Caki2 (cell line): ENCODE measurements at regions not wholly inside any gene's neighbourhood (a gene's known extent, or its start where the extent isn't known, plus 50 kb on each side); places are given as distances from the start of the nearest gene placed in this dataset.
A peak's percentile ranks its signal among the peaks of the same experiment; 100 is the strongest.

Experiments used
- DNase-seq: peaks from one replicate; pipeline ENCODE4 v3.0.0-alpha.2; 2015; ENCODE audit warnings: low read depth
- in situ Hi-C: cut with HindIII; loops from 2 replicates; pipeline ENCODE4 v1.10.0; 2016; ENCODE audit warnings: low sequenced_read_pairs, low pct_unique_long_range_greater_than_20kb, mixed read lengths

- DNase-seq = no peak
- in situ Hi-C loops = no loop called here
Observed at GRCh38 chr4:20386906-20387305, 135.2 kb downstream of the SLIT2 start.

DNA sequence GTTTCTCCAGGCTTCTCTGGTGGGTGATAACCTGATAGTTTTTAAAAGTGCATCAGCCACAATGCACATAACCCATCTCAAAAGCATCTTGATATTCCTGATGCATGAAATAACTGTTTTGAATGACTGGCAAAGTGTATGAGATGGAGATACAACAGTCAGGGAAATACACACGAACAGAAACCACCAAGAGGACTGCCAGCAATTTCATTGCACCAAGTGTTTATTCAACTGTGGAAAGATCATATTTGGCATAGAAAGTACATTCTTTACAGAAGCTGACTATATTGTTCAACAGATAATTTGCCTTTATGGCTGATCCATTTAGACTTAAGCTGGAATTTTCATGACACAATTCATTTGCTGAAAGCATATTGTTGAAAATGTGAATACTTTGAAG is 139.5 kb downstream of the SLIT2 start:
- no peak for DNase-seq

DNA sequence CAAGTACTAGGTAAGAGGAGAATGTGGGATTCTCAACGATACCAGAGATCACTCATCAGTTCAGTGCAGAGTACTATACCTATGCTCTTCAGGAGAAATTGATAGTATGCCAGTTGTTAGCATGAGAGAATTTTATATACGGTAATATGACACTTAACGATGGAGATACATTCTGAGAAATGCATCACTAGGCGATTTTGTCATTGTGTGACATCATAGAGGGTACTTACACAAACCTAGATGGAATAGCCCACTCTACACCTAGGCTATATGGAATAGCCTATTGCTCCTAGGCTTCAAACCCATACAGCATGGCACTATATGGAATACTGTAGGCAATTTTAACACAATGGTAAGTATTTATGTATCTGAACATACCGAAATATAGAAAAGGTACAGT is 140.2 kb downstream of the SLIT2 start:
- in situ Hi-C loops = no loop called here
- no peak for DNase-seq

More for the DNA sequence above, 139.5 kb downstream of the SLIT2 start:
- in situ Hi-C loops = no loop called here

- in situ Hi-C loops = no loop called here
- DNase-seq = no peak
Observed at GRCh38 chr4:20393486-20394100, 141.9 kb downstream of the SLIT2 start.

- in situ Hi-C loops = no loop called here
- no peak for DNase-seq
Observed at GRCh38 chr4:20394512-20394911, 142.8 kb downstream of the SLIT2 start.

DNA sequence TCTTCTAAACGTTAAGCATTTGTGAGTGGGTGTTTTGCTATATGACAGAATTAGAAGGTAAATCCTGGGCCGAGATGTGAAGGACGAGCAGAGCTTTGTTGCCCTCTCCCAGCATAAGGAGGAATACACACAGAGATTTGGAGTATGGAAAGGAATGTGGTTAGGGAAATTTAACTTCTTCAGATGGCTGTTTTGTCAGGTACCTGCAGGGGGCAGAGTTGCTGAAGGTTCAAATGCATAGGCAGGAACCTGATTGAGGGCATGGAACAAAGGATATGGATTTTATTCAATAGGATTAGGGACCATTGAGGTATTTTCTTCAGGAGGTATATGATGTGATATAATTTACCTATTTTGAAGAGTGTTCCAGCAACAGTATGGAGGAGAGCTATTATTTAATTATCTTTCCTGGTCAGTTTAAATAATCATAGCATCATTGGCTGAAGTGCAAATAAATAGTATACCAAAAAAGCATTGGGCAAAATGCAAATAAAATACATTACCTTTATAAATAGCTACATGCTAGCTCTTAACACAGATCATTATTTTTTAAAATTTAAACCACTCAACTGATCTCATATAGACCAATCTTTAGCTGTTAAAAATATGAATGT is 143.6 kb downstream of the SLIT2 start:
- in situ Hi-C loops = no loop called here
- peak; percentile 22 for DNase-seq

DNA sequence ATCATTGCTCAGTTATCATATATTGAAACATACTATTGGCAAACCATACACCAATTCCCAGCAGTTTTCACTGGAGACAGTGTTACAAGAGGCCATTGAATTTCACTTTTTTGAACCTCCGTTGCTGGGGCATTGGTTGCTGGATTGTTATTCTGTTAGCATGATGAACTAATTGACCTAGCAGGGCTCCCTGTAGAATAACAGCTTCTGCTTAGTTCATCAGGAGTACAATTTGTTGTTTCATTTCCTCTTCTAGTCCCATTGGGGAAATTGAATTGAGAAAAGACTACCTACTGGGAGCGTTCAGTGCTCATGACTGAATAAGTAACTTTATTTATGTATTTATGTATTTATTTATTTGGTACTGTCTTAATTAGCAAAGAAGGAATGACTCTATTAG is 151.6 kb downstream of the SLIT2 start:
- no peak for DNase-seq
- in situ Hi-C loops = no loop called here

- DNase-seq = no peak
- in situ Hi-C loops = no loop called here
Observed at GRCh38 chr4:20403846-20404245, 152.1 kb downstream of the SLIT2 start.

GRCh38 chr4:20408611-20409010 is 156.9 kb downstream of the SLIT2 start:
- no peak for DNase-seq
- in situ Hi-C loops = no loop called here

- in situ Hi-C loops = no loop called here
- DNase-seq = no peak
Observed at GRCh38 chr4:20412072-20412471, 160.4 kb downstream of the SLIT2 start.

- peak; percentile 12 for DNase-seq
- in situ Hi-C loops = no loop called here
Observed at GRCh38 chr4:20416800-20417199, 165.1 kb downstream of the SLIT2 start.

DNA sequence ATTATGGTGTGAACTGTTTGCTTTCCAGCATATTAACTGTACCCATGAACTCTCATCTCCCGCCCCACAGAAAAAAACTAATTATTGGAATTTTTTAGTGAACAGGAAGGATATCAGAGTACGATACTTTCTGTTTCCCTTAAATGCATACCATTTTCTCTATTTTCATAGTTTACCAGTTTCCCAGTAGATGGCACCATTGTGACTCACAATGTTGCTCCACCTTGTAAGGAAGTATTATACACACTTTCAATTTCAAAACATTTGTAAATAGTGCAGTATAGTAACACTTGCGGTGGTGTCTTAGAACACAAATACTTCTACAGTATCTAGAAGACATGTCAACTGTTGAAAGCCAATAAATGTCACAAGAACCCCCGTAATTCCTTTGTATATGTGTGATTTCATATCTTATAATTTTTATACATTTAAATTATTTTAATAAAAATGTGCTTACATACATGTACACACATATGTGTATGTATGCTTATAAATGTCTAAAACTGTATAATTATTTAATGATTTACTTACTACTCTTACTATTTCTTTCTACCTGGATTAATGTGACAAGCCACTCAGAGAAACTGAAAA is 167.3 kb downstream of the SLIT2 start:
- peak; percentile 42 for DNase-seq
- in situ Hi-C loops = no loop called here

DNA sequence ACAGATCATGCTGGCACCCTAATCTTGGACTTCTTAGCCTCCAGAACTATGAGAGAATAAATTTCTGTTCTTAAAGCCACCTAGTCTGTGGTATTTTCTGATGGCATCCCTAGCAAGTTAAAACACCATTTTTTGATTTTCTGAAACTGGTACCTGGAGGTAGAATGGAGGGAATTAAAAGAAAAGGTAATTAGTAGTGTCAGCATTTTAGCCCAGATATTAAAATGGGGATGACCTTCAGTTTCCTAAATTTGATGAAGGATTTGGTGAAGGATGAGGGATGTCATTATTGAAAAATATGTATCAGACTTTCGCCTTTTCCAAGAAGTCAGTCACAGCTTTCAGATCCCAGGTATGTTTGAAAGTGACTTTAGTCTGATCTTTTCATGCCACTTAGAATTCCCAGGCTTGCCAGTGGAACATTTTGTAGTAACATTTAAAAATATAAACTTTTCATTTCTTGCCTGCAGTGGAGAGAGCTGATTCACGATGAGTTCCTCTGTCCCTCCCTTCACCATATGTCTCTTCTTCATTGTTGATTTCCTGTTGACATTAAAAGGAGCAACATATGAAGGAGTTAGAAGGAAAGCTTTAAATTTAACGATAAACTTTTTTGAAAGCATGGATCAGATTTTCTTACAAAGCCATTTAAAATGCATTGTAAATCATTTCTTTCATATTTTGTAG is 169.4 kb downstream of the SLIT2 start:
- in situ Hi-C loops = no loop called here
- no peak for DNase-seq

DNA sequence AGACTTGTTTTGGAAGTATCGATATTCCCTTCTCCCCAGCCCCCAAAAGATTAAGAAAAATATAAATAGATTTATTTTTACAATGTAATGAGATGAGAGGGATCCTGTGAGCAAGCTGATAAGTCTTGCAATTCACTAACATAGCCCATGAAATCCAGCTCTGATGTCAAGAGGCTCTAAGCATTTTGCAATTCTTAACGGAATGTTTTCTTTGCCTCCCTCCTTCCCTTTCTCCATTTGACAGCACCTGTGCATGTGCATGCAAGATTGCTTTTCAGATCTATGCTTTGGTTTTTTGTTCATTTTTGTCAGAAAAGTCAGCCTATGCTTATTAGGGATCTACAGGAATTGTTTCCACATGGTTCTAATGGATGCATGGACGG is 169.9 kb downstream of the SLIT2 start:
- DNase-seq = no peak
- in situ Hi-C loops = no loop called here

DNA sequence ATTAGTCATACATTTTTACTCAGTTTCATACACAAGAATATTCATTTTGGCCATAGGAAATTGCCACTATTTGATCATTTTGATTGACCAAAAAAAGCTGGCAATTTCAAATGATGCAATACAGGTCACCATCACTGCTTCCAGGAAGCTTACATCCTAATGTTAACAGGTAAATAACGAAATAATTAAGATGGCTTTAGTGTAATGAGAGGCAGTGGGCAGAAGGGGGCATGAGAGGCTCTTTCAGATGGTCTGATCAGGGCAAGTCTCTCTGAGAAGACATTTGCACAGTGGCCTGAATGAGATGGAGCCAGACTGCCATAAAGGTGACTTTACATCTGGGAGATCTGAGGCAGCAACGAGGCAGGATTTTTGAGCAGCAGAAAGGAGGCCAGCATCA is 170.7 kb downstream of the SLIT2 start:
- in situ Hi-C loops = no loop called here
- DNase-seq = peak; percentile 42

DNA sequence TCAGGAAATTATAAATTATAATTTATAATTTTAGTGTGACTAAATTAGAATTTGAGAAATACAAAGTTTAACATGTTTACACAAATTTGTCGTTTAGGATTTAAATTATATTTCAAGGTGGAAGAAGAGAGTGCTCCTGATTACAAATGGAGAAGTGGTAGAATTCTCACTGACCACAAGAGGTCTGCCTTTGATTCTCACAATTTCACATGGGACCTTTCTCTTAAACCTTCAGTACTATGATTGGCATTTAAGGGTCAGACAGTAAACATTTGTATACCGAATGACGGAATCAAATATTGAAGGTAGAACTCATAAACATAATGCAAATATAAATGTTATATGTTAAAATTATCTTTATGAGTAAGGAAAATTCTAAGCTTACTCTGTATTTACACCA is 171.7 kb downstream of the SLIT2 start:
- no peak for DNase-seq
- in situ Hi-C loops = no loop called here

DNA sequence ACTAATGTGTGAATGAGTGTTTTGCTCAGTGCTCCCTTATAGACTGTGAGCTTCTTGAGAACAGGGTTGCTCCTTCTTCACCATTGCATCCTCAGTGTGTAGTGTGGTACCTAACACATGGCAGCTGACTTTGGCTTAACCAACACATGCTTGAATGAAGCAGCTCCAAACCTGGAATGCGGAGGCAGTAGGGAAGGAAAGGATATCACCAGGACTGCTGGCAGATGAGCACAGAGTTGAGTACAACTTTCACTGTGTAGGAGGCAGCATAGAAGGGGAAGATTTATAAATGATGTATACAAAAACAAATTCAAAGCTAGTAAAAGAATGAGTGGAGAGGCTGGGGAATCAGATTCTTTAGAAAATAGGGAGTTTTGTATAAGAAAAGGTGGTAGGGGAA is 174.3 kb downstream of the SLIT2 start:
- in situ Hi-C loops = no loop called here
- no peak for DNase-seq

DNA sequence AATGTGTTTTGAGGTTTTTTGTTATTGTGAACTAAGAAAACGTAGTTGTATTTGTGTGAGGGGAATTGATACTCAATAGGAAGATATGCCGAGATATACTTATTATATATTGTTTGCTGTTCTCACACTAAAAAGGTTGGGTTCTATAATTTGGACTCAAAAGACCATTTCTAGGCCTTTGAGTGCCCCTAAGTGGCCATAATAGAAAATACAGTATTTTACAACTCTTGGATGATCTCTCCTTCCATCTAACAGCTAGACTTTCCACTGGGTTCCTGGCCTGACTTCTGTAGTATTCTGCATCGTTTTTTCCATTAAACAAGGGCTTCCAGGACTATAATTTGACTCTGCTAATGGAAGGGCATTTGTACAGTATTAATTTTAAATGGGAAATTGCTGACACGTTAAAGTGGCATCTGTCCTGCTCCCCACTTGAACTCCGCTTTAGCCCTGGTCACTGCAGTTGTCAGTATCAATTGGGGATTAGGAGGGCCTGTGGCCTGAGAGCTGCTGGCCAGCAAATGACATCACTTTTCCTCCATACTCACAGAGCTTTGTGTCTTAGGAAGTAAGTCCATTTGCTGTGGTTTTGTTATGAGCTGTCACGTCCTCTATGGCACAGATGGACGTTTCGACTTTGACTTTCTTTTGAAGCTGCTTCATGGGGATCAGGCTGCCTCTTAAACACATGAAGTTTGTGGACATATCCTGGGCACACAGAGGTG is 176.9 kb downstream of the SLIT2 start:
- in situ Hi-C loops = no loop called here
- no peak for DNase-seq
